Thyroid gland (tissue), 4 donors: ENCODE measurements at regions not wholly inside any gene's neighbourhood (a gene's known extent, or its start where the extent isn't known, plus 50 kb on each side); places are given as distances from the start of the nearest gene placed in this dataset.

Experiments used
- DNase-seq, 2 donors: peaks; one replicate each; pipeline ENCODE4 v3.0.0-alpha.2; 2019
- H3K27ac ChIP-seq, 3 donors: fragments of 200-600 bp; sonication (generic); 1 replicate in 2 of 3; 2 replicates in 1 of 3; pipeline ENCODE4 v1.5.1; 2016 to 2019; ENCODE audit warnings: mild to moderate bottlenecking in 1 of 3, moderate library complexity in 1 of 3
- H3K27me3 ChIP-seq: fragments of 200-600 bp; sonication (generic); one replicate; pipeline ENCODE4 v1.5.1; 2019
- H3K36me3 ChIP-seq, 2 donors: fragments of 200-600 bp; sonication (generic); one replicate each; pipeline ENCODE4 v1.5.1; 2016 to 2019
- H3K4me1 ChIP-seq, 2 donors: fragments of 200-600 bp; sonication (generic); one replicate each; pipeline ENCODE4 v1.5.1; 2017 to 2019
- H3K4me3 ChIP-seq, 3 donors: fragments of 200-600 bp; sonication (generic); replicated peaks in 1 of 3; 1 replicate in 2 of 3; 2 replicates in 1 of 3; pipeline ENCODE4 v1.5.1; 2016; ENCODE audit warnings: mild to moderate bottlenecking in 1 of 3
- H3K9me3 ChIP-seq: fragments of 200-600 bp; sonication (generic); one replicate; pipeline ENCODE4 v1.5.1; 2017
- POLR2A ChIP-seq, 2 donors: fragments of 450-650 bp; IDR thresholded peaks; one replicate each; pipeline ENCODE4 v1.6.1; 2017; ENCODE audit warnings: antibody characterized with exemption in 2 of 2, mild to moderate bottlenecking in 2 of 2, moderate library complexity in 1 of 2
- WGBS, 2 donors: methylation state at CpG; one replicate each; pipeline ENCODE4 v1.1.5; 2017; 5-methylcytosine and 5-hydroxymethylcytosine counted together
- intact Hi-C: fragments of 100-400 bp; cut with DNase I; formaldehyde crosslinking; loops from one replicate; pipeline ENCODE4 v1.15.1; 2023
- TF ChIP-seq, protein P1 (sequence below), 6 experiments: fragments of 200-600 bp in 3 of 6; fragments of 450-650 bp in 3 of 6; sonication (generic) in 3 of 6; IDR thresholded peaks; one replicate each; pipeline ENCODE4 v1.5.1; 2016 to 2019; ENCODE audit warnings: antibody characterized with exemption in 6 of 6, mild to moderate bottlenecking in 2 of 6, inconsistent platforms in 1 of 6, moderate library complexity in 1 of 6

DNA sequence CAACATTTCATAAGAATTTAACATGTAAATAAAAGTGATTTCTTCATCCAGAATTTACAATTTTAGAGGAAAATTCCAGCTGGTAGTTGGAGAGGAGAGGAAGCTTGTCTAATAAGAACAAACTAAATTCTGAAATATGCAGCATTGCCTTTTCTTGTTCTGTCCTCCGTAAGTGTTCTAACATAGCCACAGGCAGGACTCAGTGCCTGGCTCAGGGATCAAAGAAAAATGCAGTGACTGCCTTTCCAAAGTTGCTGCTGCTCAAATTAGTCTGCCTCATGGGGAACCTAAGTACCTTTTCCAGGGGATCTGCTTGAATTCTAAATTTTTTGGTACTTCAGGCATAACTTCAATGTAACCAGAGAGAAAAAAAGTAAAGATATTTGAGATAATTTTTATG lies 713.0 kb upstream of the CADM2 start:
- H3K4me3 ChIP-seq, result no peak overlapping the region

DNA sequence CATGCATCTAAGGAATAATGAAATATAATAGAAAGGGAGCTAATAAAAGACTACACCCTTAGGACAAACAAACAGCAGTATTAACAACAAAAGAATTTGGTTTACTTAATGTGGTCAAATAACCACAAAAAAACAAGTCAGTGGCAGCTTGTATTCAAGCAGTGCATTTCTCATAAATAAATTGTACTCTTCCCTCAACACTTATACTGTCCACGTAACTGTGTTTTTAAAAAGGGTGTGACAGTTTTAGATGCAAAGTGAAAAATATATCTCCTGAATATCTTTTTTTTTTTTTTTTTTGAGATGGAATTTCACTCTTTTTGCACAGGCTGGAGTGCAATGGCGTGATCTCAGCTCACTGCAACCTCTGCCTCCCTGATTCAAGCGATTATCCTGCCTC lies 698.2 kb upstream of the CADM2 start:
- 82 to 85% methylated on average over 3 of the region's 3 CpGs for WGBS, 2 donors
- no peaks in the 10 kb centered on the region for H3K27me3 ChIP-seq
- H3K36me3 ChIP-seq, result no peaks in the 10 kb centered on the region
- DNase-seq, result no peak
- H3K4me1 ChIP-seq, result no peaks in the 10 kb centered on the region
- intact Hi-C loops, result no loop called here
- H3K27ac ChIP-seq, result no peak overlapping the region
- no peak overlapping the region for H3K4me3 ChIP-seq
- H3K9me3 ChIP-seq, result no peaks in the 10 kb centered on the region
- TF ChIP-seq, protein P1, sequence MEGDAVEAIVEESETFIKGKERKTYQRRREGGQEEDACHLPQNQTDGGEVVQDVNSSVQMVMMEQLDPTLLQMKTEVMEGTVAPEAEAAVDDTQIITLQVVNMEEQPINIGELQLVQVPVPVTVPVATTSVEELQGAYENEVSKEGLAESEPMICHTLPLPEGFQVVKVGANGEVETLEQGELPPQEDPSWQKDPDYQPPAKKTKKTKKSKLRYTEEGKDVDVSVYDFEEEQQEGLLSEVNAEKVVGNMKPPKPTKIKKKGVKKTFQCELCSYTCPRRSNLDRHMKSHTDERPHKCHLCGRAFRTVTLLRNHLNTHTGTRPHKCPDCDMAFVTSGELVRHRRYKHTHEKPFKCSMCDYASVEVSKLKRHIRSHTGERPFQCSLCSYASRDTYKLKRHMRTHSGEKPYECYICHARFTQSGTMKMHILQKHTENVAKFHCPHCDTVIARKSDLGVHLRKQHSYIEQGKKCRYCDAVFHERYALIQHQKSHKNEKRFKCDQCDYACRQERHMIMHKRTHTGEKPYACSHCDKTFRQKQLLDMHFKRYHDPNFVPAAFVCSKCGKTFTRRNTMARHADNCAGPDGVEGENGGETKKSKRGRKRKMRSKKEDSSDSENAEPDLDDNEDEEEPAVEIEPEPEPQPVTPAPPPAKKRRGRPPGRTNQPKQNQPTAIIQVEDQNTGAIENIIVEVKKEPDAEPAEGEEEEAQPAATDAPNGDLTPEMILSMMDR (IDR thresholded peaks at IDR 0.05), result no peak
- no peak for TF ChIP-seq POLR2A (IDR thresholded peaks at IDR 0.05)

More for the DNA sequence above, 713.0 kb upstream of the CADM2 start:
- Histone ChIP-seq H3K4me1 (no peaks in the 10 kb centered on the region), H3K27ac (no peak overlapping the region), H3K27me3 (no peaks in the 10 kb centered on the region), H3K36me3 (no peaks in the 10 kb centered on the region), H3K9me3 (no peaks in the 10 kb centered on the region)
- DNase-seq, result no peak
- intact Hi-C loops, result no loop called here
- TF ChIP-seq, protein P1 (IDR thresholded peaks at IDR 0.05), result no peak
- no peak for TF ChIP-seq POLR2A (IDR thresholded peaks at IDR 0.05)
- 24 to 62% methylated on average over 1 of the region's 1 CpG for WGBS, 2 donors

DNA sequence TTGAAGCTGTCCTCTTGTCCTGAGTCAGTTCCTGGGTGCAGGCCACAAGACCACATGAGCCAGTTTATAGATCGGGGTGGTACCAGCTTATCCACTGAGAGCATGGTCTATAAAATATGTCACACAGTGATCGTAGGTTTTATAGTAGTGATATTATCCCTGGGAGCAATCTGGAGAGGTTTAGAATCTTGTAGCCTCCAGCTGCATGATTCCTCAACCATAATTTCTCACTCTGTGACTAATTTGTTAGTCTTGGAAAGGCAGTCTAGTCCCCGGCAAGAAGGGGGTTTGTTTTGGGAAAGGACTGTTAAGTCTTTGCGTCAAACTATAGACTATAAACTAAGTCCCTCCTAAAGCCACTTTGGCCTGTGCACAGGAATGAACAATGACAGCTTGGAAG lies 693.0 kb upstream of the CADM2 start:
- Histone ChIP-seq H3K27ac (no peak overlapping the region), H3K9me3 (no peaks in the 10 kb centered on the region), H3K27me3 (no peaks in the 10 kb centered on the region), H3K4me3 (no peak overlapping the region), H3K4me1 (no peaks in the 10 kb centered on the region), H3K36me3 (no peaks in the 10 kb centered on the region)
- TF ChIP-seq POLR2A (IDR thresholded peaks at IDR 0.05), result no peak
- TF ChIP-seq, protein P1 (IDR thresholded peaks at IDR 0.05), result no peak
- DNase-seq, result no peak
- intact Hi-C loops, result no loop called here
- WGBS, 2 donors, result 87 to 88% methylated on average over 4 of the region's 4 CpGs

DNA sequence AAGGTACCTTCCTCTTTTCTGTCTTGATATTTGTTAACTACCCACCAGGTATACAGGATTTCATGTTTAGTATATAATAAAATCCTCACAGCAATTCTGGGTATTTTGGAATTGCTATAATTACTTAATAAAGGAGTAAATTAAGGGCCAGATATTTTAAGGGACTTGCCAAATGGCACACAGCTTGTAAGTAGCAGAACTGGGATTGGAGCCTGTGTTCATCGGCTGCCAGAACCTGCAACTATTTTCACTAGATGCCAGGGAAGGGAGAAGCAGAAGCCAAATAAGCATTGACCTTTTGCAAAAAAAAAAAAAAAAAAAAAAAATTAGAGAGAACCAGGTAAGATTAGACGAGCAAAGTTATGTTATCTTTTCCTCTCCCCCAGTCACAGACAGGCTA lies 683.3 kb upstream of the CADM2 start:
- Histone ChIP-seq H3K27me3 (no peaks in the 10 kb centered on the region), H3K27ac (no peak overlapping the region), H3K36me3 (no peaks in the 10 kb centered on the region), H3K9me3 (no peaks in the 10 kb centered on the region), H3K4me1 (no peaks in the 10 kb centered on the region), H3K4me3 (no peak overlapping the region)
- DNase-seq, result no peak
- intact Hi-C loops, result no loop called here
- 71 to 73% methylated on average over 2 of the region's 2 CpGs for WGBS, 2 donors
- no peak for TF ChIP-seq POLR2A (IDR thresholded peaks at IDR 0.05)
- TF ChIP-seq, protein P1 (IDR thresholded peaks at IDR 0.05), result no peak

DNA sequence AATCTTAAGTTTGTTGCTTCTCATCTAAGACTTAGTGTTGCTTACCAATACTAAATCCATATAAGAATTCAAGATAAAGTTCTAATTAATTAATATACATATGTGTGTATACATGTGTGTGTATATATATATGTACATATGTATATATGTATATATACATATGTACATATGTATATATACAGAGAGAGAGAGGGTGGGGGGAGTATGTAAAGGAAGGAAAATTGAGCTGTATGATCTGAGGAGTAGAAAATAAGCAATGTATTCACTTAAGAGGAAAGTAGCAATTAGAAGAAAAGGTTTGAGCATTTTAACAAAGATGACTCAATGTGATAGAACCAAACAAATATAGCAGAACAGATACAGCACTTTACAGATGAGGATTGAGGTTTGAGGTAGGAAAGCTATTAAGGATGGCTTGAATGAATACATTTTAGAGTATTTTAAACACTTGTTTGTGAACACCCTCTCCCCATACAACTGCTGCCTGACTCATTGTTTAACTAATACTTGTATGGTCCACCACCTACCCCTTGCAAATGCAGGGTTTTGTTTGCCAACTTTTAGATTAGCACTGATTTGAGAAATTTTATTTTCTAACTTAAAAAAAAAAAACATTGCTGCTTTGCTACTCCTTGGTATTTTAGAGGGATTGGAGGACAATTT lies 681.1 kb upstream of the CADM2 start:
- no peak overlapping the region for H3K27ac ChIP-seq
- no peaks in the 10 kb centered on the region for H3K36me3 ChIP-seq
- H3K4me3 ChIP-seq, result no peak overlapping the region
- no peaks in the 10 kb centered on the region for H3K9me3 ChIP-seq
- intact Hi-C loops, result no loop called here
- no peaks in the 10 kb centered on the region for H3K27me3 ChIP-seq
- no peak for DNase-seq
- no peaks in the 10 kb centered on the region for H3K4me1 ChIP-seq
- TF ChIP-seq POLR2A (IDR thresholded peaks at IDR 0.05), result no peak
- TF ChIP-seq, protein P1 (IDR thresholded peaks at IDR 0.05), result no peak
